ENCODE measurements at regions not wholly inside any gene's neighbourhood (a gene's known extent, or its start where the extent isn't known, plus 50 kb on each side); places are given as distances from the start of the nearest gene placed in this dataset.

DNA sequence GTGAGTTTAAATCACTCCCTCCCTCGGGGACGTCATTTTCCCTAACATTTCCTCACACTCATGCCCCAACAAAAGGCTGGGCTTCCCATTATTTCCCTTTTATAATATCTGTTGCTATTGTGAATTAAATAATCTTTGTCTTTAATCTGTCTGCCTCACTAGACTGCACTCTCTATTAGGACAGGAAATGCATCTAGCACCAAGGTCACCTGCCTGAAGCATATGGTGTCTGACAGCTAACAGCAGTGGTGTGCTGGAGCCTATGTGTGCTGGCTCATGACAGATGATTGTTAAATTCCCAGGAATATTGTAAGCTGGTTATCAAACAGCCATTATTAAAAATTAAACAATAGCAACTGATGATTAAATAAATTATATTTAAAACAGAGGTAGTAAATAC lies 237.0 kb upstream of the CEP162 start:
- no peak overlapping the region for H3K27ac ChIP-seq
- TF ChIP-seq POLR2A (IDR thresholded peaks at IDR 0.05) = no peak
- TF ChIP-seq, protein P1, sequence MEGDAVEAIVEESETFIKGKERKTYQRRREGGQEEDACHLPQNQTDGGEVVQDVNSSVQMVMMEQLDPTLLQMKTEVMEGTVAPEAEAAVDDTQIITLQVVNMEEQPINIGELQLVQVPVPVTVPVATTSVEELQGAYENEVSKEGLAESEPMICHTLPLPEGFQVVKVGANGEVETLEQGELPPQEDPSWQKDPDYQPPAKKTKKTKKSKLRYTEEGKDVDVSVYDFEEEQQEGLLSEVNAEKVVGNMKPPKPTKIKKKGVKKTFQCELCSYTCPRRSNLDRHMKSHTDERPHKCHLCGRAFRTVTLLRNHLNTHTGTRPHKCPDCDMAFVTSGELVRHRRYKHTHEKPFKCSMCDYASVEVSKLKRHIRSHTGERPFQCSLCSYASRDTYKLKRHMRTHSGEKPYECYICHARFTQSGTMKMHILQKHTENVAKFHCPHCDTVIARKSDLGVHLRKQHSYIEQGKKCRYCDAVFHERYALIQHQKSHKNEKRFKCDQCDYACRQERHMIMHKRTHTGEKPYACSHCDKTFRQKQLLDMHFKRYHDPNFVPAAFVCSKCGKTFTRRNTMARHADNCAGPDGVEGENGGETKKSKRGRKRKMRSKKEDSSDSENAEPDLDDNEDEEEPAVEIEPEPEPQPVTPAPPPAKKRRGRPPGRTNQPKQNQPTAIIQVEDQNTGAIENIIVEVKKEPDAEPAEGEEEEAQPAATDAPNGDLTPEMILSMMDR (IDR thresholded peaks at IDR 0.05) = no peak
- TF ChIP-seq POLR2AphosphoS5 (IDR thresholded peaks at IDR 0.05) = no peak
- no peaks in the 10 kb centered on the region for H3K9me3 ChIP-seq
- intact Hi-C loops (cut with DNase I; ENCODE audit: low total_unique reads) = no loop called here
- no peaks in the 10 kb centered on the region for H3K36me3 ChIP-seq
- no peaks in the 10 kb centered on the region for H3K4me1 ChIP-seq
- no peaks in the 10 kb centered on the region for H3K27me3 ChIP-seq
- DNase-seq (ENCODE audit: low spot score in 2 of 2) = no peak
- H3K4me3 ChIP-seq = no peak overlapping the region

DNA sequence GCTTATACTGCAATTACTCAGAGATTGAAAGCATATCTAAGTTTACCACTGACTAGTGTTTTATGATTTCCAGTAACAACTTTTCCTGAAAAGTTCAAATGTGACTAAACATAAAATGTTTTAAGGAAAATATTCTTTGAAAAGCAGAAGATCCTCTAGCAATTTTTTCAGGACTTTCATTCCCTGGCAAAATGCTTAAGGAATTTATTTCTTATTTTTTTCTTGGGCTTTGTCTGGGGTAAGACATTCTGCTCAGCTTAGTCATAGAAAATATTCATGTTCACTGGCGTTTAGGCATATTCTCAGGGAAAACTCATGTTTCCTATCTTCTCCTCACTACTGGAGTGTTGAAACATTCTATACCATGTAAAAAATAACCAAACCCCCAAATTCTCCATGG lies 235.3 kb upstream of the CEP162 start:
- Histone ChIP-seq H3K27ac (no peak overlapping the region), H3K4me1 (no peaks in the 10 kb centered on the region), H3K36me3 (no peaks in the 10 kb centered on the region), H3K27me3 (no peaks in the 10 kb centered on the region), H3K9me3 (no peaks in the 10 kb centered on the region), H3K4me3 (no peak overlapping the region)
- no peak for TF ChIP-seq POLR2AphosphoS5 (IDR thresholded peaks at IDR 0.05)
- TF ChIP-seq POLR2A (IDR thresholded peaks at IDR 0.05) = no peak
- TF ChIP-seq, protein P1 (IDR thresholded peaks at IDR 0.05) = no peak
- DNase-seq (ENCODE audit: low spot score in 2 of 2) = no peak
- intact Hi-C loops (cut with DNase I; ENCODE audit: low total_unique reads) = no loop called here

DNA sequence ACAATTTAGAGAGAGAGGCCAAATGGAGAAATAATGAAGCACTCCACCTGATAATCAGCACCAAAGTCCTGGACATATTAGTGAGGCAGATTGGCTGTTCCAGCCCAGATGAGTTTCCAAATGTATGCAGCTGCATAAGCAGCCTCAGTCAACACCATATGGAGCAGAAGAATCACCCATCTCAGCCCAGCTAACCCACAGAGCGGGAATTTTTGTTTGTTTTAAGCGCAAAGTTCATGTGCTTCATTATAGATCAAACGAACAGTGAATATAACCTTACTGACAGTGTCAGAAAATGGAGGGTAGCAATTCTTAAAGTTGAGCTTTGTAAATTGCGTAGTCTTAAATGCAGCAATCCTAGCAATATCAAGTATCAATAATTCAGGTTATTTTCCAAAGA lies 234.0 kb upstream of the CEP162 start:
- intact Hi-C loops (cut with DNase I; ENCODE audit: low total_unique reads) = no loop called here
- Histone ChIP-seq H3K4me3 (no peak overlapping the region), H3K9me3 (no peaks in the 10 kb centered on the region), H3K27ac (no peak overlapping the region), H3K4me1 (no peaks in the 10 kb centered on the region), H3K27me3 (no peaks in the 10 kb centered on the region), H3K36me3 (no peaks in the 10 kb centered on the region)
- no peak for DNase-seq (ENCODE audit: low spot score in 2 of 2)
- TF ChIP-seq POLR2A (IDR thresholded peaks at IDR 0.05) (no peak), POLR2AphosphoS5 (IDR thresholded peaks at IDR 0.05) (no peak)
- TF ChIP-seq, protein P1 (IDR thresholded peaks at IDR 0.05) = no peak

DNA sequence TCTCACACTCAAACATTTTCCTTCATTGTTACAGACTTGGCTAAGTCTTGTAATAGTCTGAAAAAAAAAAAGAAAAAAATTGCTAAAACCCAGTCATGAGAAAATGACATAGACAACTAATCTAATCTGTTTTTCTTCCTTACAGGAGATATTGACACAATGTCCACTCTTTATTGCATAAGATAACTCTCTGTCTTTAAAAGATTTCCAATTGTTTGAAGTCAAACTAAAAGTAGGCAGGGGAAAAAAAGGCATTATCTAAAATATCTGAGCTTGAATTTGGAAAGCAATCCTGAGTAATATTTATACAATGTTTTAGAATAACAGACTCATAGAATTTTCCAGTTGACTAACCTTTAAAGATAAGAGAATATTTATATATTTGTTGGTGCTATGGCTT lies 233.0 kb upstream of the CEP162 start:
- Histone ChIP-seq H3K4me3 (no peak overlapping the region), H3K27me3 (no peaks in the 10 kb centered on the region), H3K9me3 (no peaks in the 10 kb centered on the region), H3K36me3 (no peaks in the 10 kb centered on the region), H3K27ac (no peak overlapping the region), H3K4me1 (no peaks in the 10 kb centered on the region)
- intact Hi-C loops (cut with DNase I; ENCODE audit: low total_unique reads) = no loop called here
- no peak for DNase-seq (ENCODE audit: low spot score in 2 of 2)
- no peak for TF ChIP-seq POLR2AphosphoS5 (IDR thresholded peaks at IDR 0.05)
- TF ChIP-seq, protein P1 (IDR thresholded peaks at IDR 0.05) = no peak
- no peak for TF ChIP-seq POLR2A (IDR thresholded peaks at IDR 0.05)

DNA sequence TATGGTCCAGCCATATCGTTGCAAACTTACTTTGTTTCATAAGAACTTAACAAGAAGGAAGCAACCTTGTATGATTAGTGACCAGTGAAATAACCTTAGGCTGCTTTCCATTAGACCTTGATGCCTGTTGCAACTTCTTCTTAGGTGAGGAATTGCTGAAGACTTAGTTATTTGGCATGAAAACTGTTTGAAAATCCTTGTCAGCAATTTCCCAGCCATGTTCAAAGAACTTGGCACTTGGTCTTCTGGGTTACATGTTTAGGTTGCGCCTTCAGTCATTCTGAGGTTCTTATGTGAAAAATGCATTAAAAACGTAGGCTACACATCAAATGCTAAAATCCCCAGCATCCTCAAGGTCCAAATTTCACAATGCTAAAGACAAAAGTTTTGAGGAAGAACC lies 232.0 kb upstream of the CEP162 start:
- Histone ChIP-seq H3K36me3 (no peaks in the 10 kb centered on the region), H3K9me3 (no peaks in the 10 kb centered on the region), H3K4me1 (no peaks in the 10 kb centered on the region), H3K4me3 (no peak overlapping the region), H3K27ac (no peak overlapping the region), H3K27me3 (no peaks in the 10 kb centered on the region)
- no peak for DNase-seq (ENCODE audit: low spot score in 2 of 2)
- intact Hi-C loops (cut with DNase I; ENCODE audit: low total_unique reads) = no loop called here
- TF ChIP-seq POLR2AphosphoS5 (IDR thresholded peaks at IDR 0.05) (no peak), POLR2A (IDR thresholded peaks at IDR 0.05) (no peak)
- TF ChIP-seq, protein P1 (IDR thresholded peaks at IDR 0.05) = no peak
